ENCODE measurements at regions not wholly inside any gene's neighbourhood (a gene's known extent, or its start where the extent isn't known, plus 50 kb on each side); places are given as distances from the start of the nearest gene placed in this dataset.

DNA sequence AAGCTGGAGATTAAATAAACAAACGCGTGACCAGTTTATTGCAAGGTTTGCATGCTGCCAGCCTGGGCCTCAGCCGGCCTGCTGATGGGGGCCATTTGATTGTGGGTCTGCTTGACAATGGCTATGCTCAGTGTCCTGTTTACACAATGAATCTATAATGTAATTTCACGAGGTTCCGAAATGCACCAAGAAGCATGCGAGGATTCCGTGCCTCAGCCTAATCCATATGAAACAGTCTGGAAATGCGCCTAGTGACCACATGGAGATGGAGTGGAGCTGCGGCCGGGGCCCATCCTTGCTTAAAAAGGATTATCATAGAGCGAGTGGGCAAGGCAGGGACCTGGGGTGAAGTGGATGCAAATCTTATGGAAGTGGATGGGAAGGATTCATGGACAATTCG is 382.4 kb downstream of the CDK5RAP2 start:
- H3K4me3 ChIP-seq (ENCODE audit: low read depth, low read length): no peak overlapping the region
- H3K9me3 ChIP-seq (ENCODE audit: severe bottlenecking): peaks cover 3% of the 10 kb centered on the region
- H3K36me3 ChIP-seq: no peaks in the 10 kb centered on the region
- H3K27ac ChIP-seq: no peak overlapping the region
- TF ChIP-seq, protein P1, sequence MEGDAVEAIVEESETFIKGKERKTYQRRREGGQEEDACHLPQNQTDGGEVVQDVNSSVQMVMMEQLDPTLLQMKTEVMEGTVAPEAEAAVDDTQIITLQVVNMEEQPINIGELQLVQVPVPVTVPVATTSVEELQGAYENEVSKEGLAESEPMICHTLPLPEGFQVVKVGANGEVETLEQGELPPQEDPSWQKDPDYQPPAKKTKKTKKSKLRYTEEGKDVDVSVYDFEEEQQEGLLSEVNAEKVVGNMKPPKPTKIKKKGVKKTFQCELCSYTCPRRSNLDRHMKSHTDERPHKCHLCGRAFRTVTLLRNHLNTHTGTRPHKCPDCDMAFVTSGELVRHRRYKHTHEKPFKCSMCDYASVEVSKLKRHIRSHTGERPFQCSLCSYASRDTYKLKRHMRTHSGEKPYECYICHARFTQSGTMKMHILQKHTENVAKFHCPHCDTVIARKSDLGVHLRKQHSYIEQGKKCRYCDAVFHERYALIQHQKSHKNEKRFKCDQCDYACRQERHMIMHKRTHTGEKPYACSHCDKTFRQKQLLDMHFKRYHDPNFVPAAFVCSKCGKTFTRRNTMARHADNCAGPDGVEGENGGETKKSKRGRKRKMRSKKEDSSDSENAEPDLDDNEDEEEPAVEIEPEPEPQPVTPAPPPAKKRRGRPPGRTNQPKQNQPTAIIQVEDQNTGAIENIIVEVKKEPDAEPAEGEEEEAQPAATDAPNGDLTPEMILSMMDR (IDR thresholded peaks at IDR 0.05; ENCODE audit: low read depth, low read length): no peak
- no peak for DNase-seq
- H3K27me3 ChIP-seq (ENCODE audit: insufficient read depth, low read depth, severe bottlenecking): no peaks in the 10 kb centered on the region

DNA sequence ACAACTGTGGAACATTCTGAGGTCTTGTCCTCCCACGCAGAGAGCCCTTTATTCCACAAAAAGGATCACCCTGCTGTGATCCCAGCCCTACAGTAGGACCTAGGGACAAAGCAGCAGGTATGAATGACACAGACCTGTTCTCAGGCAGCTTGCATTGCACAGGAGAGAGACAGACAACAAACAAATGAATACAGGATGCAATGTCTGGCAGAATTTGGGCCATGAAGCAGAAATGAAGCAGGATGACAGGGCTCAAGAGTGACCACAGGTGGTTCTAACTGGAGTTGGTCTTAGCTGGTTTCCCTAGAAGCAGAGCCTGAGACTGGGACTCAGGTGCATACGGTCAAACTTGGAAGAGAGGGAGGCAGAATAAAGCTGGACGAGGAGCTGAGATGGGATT is 388.8 kb downstream of the CDK5RAP2 start:
- H3K27ac ChIP-seq: no peak overlapping the region
- TF ChIP-seq, protein P1 (IDR thresholded peaks at IDR 0.05; ENCODE audit: low read depth, low read length): 0 out of 2 replicates have a peak, but pooled peaks have one; percentile 9
- no peaks in the 10 kb centered on the region for H3K9me3 ChIP-seq (ENCODE audit: severe bottlenecking)
- no peaks in the 10 kb centered on the region for H3K27me3 ChIP-seq (ENCODE audit: insufficient read depth, low read depth, severe bottlenecking)
- DNase-seq: peak; percentile 50
- no peak overlapping the region for H3K4me3 ChIP-seq (ENCODE audit: low read depth, low read length)
- no peaks in the 10 kb centered on the region for H3K36me3 ChIP-seq

DNA sequence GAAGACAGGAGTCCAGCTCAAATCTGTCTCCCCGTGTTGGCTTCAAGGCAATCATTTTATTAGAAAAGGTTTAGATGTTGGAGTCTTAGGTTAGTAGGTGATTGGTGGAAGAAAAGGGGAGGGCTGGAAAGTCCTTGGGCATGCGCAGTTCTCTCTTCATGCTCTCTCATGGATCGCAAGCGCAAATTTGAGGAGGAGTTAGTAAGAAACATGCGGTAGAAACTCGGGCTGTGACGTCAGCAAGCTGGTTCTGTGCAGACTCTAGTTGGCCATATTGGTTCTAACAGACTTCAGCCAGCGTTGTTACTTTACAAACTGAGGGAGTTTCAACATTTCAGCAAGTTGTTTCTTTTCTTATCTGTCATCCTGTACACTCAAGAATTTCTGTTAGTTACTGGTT is 392.2 kb downstream of the CDK5RAP2 start:
- H3K36me3 ChIP-seq: no peaks in the 10 kb centered on the region
- H3K4me3 ChIP-seq (ENCODE audit: low read depth, low read length): no peak overlapping the region
- DNase-seq: no peak
- no peaks in the 10 kb centered on the region for H3K9me3 ChIP-seq (ENCODE audit: severe bottlenecking)
- TF ChIP-seq, protein P1 (IDR thresholded peaks at IDR 0.05; ENCODE audit: low read depth, low read length): no peak
- no peaks in the 10 kb centered on the region for H3K27me3 ChIP-seq (ENCODE audit: insufficient read depth, low read depth, severe bottlenecking)
- no peak overlapping the region for H3K27ac ChIP-seq

DNA sequence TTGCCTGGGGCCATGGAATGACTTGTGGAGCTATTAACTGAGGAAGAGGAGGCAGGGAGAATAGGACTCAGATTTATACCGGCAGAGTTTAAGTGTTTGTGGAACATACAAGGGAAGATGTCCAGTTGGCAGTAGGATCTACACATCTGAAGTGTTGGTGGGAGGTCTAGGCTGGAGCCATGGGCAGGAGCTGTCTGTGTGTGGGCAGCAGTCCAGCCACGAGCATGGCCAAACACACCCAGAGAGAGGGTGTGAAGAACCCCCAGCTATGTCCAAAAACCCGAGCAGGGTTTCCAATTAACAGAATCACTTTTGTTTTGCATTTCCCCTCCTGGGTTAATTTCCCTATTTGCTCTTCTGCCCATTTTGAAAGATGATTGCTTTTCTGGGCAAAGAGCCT is 393.7 kb downstream of the CDK5RAP2 start:
- Histone ChIP-seq H3K27ac (no peak overlapping the region), H3K9me3 (ENCODE audit: severe bottlenecking) (no peaks in the 10 kb centered on the region), H3K4me3 (ENCODE audit: low read depth, low read length) (no peak overlapping the region), H3K36me3 (no peaks in the 10 kb centered on the region), H3K27me3 (ENCODE audit: insufficient read depth, low read depth, severe bottlenecking) (no peaks in the 10 kb centered on the region)
- TF ChIP-seq, protein P1 (IDR thresholded peaks at IDR 0.05; ENCODE audit: low read depth, low read length): no peak
- DNase-seq: no peak

DNA sequence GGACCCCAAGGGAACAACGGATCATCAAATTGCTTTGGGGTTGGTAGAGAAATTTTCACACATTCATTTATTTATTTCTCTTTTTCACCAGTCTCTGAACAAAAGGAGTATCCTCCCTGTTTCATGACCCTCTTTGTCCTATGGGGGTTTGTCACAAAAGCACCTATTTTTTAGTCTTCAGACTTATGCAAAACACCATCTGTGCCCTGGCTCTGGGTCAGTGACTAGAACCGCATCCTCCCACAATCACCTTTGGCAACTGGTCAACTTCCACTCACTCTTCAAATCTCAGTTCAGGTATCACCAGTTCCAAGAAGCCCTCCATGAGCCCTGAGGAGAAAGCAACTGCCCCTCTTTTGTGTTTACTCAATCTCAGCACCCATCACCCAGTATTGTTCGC is 395.7 kb downstream of the CDK5RAP2 start:
- Histone ChIP-seq H3K9me3 (ENCODE audit: severe bottlenecking) (no peaks in the 10 kb centered on the region), H3K27me3 (ENCODE audit: insufficient read depth, low read depth, severe bottlenecking) (no peaks in the 10 kb centered on the region), H3K4me3 (ENCODE audit: low read depth, low read length) (no peak overlapping the region), H3K27ac (no peak overlapping the region), H3K36me3 (no peaks in the 10 kb centered on the region)
- TF ChIP-seq, protein P1 (IDR thresholded peaks at IDR 0.05; ENCODE audit: low read depth, low read length): no peak
- DNase-seq: no peak

- H3K36me3 ChIP-seq: no peaks in the 10 kb centered on the region
- no peaks in the 10 kb centered on the region for H3K27me3 ChIP-seq (ENCODE audit: insufficient read depth, low read depth, severe bottlenecking)
- TF ChIP-seq, protein P1 (IDR thresholded peaks at IDR 0.05; ENCODE audit: low read depth, low read length): no peak
- no peak overlapping the region for H3K27ac ChIP-seq
- no peak for DNase-seq
- no peak overlapping the region for H3K4me3 ChIP-seq (ENCODE audit: low read depth, low read length)
- no peaks in the 10 kb centered on the region for H3K9me3 ChIP-seq (ENCODE audit: severe bottlenecking)
These were observed 396.4 kb downstream of the CDK5RAP2 start for GRCh38 chr9:120183615-120184014.
